Activated CD4-positive, alpha-beta T cell treated with anti-CD3 and anti-CD28 coated beads for 4 hours (primary cell): ENCODE measurements at regions not wholly inside any gene's neighbourhood (a gene's known extent, or its start where the extent isn't known, plus 50 kb on each side); places are given as distances from the start of the nearest gene placed in this dataset.

Experiments
- DNase-seq, 2 donors: peaks; one replicate each; pipeline ENCODE4 v3.0.0-alpha.2; 2020

GRCh38 chr6:119562168-119562567, 212.6 kb upstream of the MAN1A1 start:
- DNase-seq = no peak

- no peak for DNase-seq
These were observed 210.0 kb upstream of the MAN1A1 start for GRCh38 chr6:119559586-119559985.

GRCh38 chr6:119557239-119557638, 207.7 kb upstream of the MAN1A1 start:
- no peak for DNase-seq

DNA sequence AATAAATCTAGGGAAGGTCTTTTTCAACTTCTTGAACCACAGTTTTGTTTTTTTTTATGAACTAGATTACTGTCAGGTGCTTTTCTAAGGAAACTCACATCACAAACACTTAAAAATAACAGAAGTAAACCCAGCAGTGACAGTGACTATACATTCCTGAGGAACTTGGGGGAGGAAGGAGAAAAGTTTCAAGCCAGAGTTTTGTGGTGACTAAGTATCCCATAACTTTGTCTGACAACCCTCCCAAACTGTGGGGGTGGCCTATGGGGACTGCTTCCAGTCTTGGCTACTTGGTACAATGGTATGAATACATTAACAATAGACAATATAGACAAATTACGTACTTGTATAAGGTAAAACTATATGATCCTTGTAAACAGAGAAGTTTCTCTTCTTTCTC, 202.5 kb upstream of the MAN1A1 start:
- DNase-seq = no peak

DNA sequence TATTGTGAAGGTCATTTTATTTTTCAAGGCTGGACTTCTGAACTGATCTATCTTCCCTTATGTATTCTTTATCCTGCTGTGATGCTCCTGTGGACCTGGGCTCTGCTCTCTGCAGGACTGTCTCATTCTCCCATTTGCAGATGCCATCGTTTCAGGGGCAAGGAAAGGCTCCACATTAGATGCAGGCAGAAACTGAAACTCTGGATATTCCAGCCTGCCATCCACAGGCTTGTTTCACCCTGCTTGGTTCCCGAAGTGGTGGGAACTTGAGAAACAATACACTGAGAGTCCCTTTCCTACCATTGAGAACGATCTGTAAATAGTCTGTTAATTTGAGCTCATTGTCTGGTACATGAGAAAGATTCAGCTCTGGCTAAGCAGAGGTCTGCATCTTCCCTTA, 197.5 kb upstream of the MAN1A1 start:
- DNase-seq = no peak

- no peak for DNase-seq
These were observed 195.7 kb upstream of the MAN1A1 start for GRCh38 chr6:119545245-119545644.

GRCh38 chr6:119544325-119545175, 195.0 kb upstream of the MAN1A1 start:
- DNase-seq = no peak

DNA sequence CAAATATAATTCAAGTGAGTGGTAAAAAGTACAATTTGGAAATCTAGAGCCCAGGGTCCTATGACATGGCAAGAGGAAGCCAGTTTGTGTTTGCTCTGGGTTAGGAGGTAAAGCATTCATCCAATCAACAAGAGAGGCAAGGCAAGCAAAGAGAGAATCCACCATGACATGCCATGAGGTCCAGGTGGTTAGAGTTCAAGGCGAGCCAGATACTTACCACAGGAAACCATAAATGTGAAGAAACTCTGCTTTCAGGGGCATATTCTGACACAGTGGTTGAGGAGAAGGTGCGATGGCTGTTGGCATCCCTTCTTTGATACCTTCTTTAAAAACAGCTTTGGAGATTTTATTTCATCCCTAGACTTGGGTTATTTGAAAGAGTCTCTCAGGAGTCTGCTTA, 193.8 kb upstream of the MAN1A1 start:
- no peak for DNase-seq

DNA sequence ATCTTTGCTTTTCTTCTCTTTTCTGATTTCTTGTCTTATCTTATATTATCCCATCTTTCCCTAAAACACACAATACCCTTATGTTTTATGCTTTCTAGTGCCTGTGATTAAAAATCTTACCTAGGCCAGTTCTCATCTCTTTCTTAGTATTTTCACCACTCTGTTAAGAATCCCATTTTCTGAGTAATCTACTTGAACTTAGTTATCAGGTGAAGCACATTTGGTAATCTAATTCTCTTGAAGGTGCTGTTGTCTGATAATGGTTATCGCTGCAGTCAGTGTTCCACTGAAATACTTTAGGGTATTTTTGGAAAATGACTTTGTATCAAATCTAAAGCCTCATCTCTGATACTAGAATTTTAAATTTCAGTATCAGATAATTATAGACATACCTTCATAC, 192.5 kb upstream of the MAN1A1 start:
- DNase-seq = no peak

DNA sequence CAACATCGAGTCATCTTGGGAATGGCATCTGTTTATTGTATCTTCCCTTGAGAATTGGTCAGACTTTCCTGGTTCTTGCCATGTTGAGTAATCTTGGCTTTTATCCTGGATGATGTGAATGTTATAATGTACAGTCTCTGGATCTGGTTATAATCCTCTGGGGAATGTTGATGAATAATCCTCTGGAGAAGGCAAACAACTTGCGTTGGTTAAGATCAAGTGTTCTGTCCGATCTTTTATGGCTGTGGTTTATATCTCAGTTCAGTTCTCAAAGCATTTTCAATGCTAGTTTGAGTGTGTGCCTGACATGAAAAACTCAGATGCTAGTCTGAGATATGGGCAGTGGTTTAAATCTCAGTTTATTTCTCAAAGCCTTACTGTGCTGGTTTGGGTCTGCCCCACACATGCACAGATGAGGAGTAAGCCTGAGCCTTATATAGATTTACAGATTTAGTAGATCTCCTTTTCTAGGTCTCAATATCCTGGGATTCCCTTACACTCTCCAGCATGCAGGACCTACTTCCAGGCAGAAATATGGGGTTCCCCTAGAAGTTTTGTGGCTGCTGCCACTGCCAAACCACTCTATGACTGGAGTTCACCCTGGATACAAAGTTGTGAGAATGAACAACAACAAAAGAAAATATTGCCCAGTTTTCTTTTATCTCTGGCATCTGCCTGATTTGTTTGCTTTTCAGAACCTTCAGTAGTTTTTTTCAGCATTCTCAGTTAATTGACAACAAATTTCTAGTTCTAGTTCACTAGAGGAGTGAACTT, 191.8 kb upstream of the MAN1A1 start:
- DNase-seq = no peak

DNA sequence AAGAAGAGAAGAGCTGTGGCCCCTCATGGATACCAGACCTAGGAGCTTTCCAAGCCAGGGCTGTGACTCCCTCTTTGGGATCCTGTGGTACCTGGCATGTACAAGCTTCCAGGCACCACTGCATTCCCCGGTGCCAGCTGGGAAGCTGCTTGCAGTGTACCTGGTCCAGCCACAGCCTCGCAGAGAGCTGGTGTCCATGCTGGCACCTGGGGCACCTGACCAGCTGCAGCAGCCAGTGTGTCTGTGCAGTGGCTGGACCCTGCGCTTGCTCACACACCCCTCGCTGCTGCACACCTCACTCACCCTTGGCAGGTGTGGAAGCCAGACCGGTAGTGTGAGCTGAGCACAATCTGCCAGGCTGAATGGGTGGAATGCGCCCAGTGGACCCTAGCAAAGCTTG, 190.9 kb upstream of the MAN1A1 start:
- no peak for DNase-seq

- no peak for DNase-seq
These were observed 189.6 kb upstream of the MAN1A1 start for GRCh38 chr6:119539066-119539746.

- DNase-seq = no peak
These were observed 187.1 kb upstream of the MAN1A1 start for GRCh38 chr6:119536666-119537065.

GRCh38 chr6:119535332-119535731, 185.8 kb upstream of the MAN1A1 start:
- DNase-seq = no peak

GRCh38 chr6:119533603-119534279, 184.2 kb upstream of the MAN1A1 start:
- no peak for DNase-seq

- DNase-seq = no peak
These were observed 177.6 kb upstream of the MAN1A1 start for GRCh38 chr6:119527231-119527578.

GRCh38 chr6:119526561-119527230, 177.1 kb upstream of the MAN1A1 start:
- no peak for DNase-seq

DNA sequence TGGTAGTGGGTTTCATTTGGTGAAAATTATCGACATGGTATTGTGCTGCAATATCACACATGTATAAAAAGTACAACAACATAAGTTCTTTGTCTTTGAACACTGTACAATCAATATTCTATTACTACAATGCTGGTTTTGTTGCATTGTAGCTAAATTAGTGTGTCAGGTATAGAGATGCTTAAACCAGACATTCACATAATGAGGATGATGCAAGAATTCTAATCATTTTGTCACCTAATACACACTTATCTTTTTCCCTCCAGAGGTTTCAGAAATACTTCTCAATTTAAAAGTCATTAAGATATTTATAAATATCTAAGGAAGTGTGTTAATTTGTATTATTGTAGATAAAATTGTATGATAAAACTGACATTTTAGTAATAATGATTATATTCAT, 174.8 kb upstream of the MAN1A1 start:
- no peak for DNase-seq

- no peak for DNase-seq
These were observed 174.0 kb upstream of the MAN1A1 start for GRCh38 chr6:119523556-119523955.

GRCh38 chr6:119521251-119521650, 171.7 kb upstream of the MAN1A1 start:
- no peak for DNase-seq

DNA sequence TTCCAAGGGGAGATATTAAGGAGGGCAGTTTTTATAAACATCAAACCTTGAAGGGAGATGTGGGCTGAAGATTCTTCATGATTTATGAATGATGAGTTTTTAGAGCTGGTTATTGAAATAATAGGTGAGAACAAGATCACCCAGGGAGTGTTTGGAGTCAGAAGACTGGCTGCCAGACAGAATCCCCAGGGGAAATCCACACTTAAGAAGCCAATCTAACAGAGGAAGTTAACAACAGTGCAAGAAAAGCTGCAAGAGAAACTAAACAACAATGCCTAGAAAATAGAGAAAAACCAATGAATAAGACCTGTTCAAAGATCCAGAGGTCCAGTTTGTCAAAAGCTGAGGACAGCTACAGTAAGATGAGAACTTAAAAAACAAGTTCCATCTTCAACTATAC, 167.9 kb upstream of the MAN1A1 start:
- DNase-seq = no peak

DNA sequence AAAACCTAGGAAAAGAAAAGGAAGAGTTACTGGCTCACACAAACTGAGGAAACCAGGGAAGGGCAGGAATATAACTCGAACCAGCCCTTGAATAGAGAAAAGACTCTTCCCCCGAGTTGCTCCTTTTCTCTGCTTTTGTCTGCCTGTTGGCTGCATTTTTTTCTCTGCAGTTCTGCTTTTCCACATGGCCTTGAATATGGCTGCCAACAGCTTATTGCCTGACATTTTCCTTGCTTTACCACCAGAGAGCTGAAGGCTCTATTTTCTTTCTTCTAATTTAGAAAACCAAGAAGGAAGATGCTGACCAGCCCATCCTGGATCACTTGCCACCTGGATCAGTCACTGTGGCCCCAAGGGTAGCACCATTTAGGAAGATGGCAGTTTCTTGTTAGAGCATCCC, 164.8 kb upstream of the MAN1A1 start:
- DNase-seq = no peak

DNA sequence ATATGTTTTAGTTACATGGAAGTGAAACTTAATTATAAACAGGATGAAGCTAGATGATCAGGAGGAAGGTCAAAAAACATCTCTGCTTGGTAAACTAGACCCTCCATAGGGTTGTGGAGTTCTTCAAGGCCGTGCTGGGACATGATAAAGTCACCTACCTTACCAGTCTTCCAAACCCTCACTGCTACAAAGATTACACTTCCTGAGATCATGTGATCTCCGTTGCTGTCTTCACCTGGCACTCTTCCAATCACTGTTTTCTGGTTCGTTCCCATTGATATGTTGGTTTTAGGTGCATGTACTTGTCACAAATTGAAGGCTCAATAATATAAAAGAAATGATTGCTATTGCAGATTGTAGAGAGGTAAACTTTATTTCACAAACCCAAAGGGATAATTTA, 161.5 kb upstream of the MAN1A1 start:
- no peak for DNase-seq
